ENCODE measurements at regions not wholly inside any gene's neighbourhood (a gene's known extent, or its start where the extent isn't known, plus 50 kb on each side); places are given as distances from the start of the nearest gene placed in this dataset.

GRCh38 chr12:59166457-59166856 is 246.2 kb upstream of the LRIG3 start:
- BruUV-seq (replicated peaks), result no TSS peak
- no peak overlapping the region for H3K4me2 ChIP-seq (ENCODE audit: low read depth, low read length)
- H3K4me3 ChIP-seq (replicated peaks in 1 of 3; ENCODE audit: insufficient read depth in 1 of 3, low read depth in 2 of 3, low read length in 3 of 3), result no peak overlapping the region
- CTCF ChIA-PET (ENCODE audit: low intra/inter-chr PET ratio, low total read pairs), result no interaction called here
- no peaks in the 10 kb centered on the region for H3K9me3 ChIP-seq (ENCODE audit: low read length)
- POLR2A ChIA-PET, result no interaction called here
- no peaks in the 10 kb centered on the region for H3K79me2 ChIP-seq (ENCODE audit: insufficient read depth, low read length)
- intact Hi-C loops (cut with micrococcal nuclease; ENCODE audit: unreplicated experiment) (loop anchor here (5.0 kb wide), 1 partner anchor 819 kb away; no protein-coding TSS in a partner anchor), in situ Hi-C loops (cut with HindIII; ENCODE audit: extremely low pct_ligation_motif_present, low pct_unique_long_range_greater_than_20kb) (loop anchor here (25.0 kb wide), 1 partner anchor 1179 kb away; no protein-coding TSS in a partner anchor)
- H3K4me1 ChIP-seq (ENCODE audit: insufficient read depth, low read length), result peaks cover 10% of the 10 kb centered on the region; the same call in 1 of the 2 replicates
- H4K20me1 ChIP-seq (ENCODE audit: insufficient read depth, low read length), result no peaks in the 10 kb centered on the region
- H3K27me3 ChIP-seq (ENCODE audit: control insufficient read depth in 1 of 2, insufficient read depth in 2 of 2, low read length in 2 of 2), result no peaks in the 10 kb centered on the region
- WGBS (ENCODE audit: low lambda C conversion rate), result 0% methylated on average over 1 of the region's 1 CpG
- no peak overlapping the region for H2AFZ ChIP-seq (ENCODE audit: low read length)
- H3K36me3 ChIP-seq (replicated peaks in 1 of 2; ENCODE audit: control insufficient read depth in 1 of 2, insufficient read depth in 2 of 2, low read length in 2 of 2), result no peaks in the 10 kb centered on the region
- ATAC-seq (no peak), FAIRE-seq (no peak), DNase-seq (ENCODE audit: low spot score) (no peak)
- H3K9ac ChIP-seq (ENCODE audit: insufficient read depth, low read depth, low read length), result no peak overlapping the region
- no peak for TF ChIP-seq FOXA1 (IDR thresholded peaks at IDR 0.05)
- no peak for TF ChIP-seq FOXA1 (CRISPR knock-in tag; IDR thresholded peaks at IDR 0.05)
- TF ChIP-seq NR2F6 (IDR thresholded peaks at IDR 0.05), result no peak
- no peak for TF ChIP-seq NR2F6 (CRISPR knock-in tag; IDR thresholded peaks at IDR 0.05)
- no peak for TF ChIP-seq SALL1 (CRISPR knock-in tag; IDR thresholded peaks at IDR 0.05)
- TF ChIP-seq MTF2 (CRISPR knock-in tag; IDR thresholded peaks at IDR 0.05; ENCODE audit: borderline replicate concordance), result no peak
- TF ChIP-seq ZNF670 (CRISPR knock-in tag; IDR thresholded peaks at IDR 0.05; ENCODE audit: borderline replicate concordance), result no peak
- TF ChIP-seq, protein P1, sequence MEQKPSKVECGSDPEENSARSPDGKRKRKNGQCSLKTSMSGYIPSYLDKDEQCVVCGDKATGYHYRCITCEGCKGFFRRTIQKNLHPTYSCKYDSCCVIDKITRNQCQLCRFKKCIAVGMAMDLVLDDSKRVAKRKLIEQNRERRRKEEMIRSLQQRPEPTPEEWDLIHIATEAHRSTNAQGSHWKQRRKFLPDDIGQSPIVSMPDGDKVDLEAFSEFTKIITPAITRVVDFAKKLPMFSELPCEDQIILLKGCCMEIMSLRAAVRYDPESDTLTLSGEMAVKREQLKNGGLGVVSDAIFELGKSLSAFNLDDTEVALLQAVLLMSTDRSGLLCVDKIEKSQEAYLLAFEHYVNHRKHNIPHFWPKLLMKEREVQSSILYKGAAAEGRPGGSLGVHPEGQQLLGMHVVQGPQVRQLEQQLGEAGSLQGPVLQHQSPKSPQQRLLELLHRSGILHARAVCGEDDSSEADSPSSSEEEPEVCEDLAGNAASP (CRISPR knock-in tag; IDR thresholded peaks at IDR 0.05; ENCODE audit: borderline replicate concordance), result no peak
- no peak for TF ChIP-seq RAD21 (CRISPR knock-in tag; IDR thresholded peaks at IDR 0.05)
- no peak for TF ChIP-seq HOXA5 (CRISPR knock-in tag; IDR thresholded peaks at IDR 0.05)
- TF ChIP-seq RBAK (CRISPR knock-in tag; IDR thresholded peaks at IDR 0.05), result no peak
- no peak for TF ChIP-seq TBP (CRISPR knock-in tag; IDR thresholded peaks at IDR 0.05)
- no peak overlapping the region for H3K27ac ChIP-seq (ENCODE audit: extremely low read length, insufficient read depth, low read length)

Measured in HepG2 (cell line).